8988T (cell line): ENCODE measurements at regions not wholly inside any gene's neighbourhood (a gene's known extent, or its start where the extent isn't known, plus 50 kb on each side); places are given as distances from the start of the nearest gene placed in this dataset.
"Not testable (repeated sequence)": the region's sequence is repeated elsewhere in the genome, so short reads cannot be mapped to it uniquely, and the experiment has no call there.

Experiments
- DNase-seq: peaks from one replicate; pipeline ENCODE4 v3.0.0; 2011

DNA sequence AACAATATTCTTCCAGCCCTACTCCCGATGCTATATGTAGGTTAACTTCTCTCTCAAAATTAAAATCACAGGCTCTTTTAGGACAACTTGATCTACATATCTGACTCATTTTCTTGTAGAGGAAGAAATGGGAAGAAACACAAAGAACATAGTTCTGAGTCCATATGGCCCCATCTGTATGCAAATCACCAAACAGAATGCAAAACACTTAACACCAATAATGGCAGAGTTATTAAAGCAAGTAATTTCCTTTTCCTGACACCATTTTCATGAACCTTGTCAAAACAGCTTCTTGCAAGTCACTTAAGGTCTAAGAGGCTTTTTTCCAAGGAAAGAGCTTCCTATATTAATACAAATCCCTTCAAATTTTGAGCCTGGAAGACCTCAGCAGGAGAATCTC lies 300.4 kb upstream of the CLEC14A start:
- DNase-seq = no peak

DNA sequence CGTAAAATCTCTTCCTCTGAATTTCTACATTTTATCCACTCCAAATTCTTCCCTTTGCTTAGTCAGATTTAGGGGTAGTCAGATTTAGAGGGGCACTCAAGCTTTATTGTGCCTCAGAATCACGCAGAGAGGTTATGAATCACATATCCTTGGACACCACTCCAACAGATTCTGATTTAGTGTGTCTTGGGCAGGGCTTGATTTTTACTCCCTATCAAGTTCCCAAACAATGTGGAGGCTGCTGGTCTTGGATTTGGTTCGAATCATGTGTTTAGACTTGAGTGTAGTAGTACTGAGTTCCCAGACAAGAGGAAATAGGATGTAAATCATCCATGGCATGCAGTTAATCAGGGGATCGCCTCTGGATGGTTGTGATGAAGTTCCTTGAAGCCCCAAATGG lies 298.1 kb upstream of the CLEC14A start:
- DNase-seq = no peak

DNA sequence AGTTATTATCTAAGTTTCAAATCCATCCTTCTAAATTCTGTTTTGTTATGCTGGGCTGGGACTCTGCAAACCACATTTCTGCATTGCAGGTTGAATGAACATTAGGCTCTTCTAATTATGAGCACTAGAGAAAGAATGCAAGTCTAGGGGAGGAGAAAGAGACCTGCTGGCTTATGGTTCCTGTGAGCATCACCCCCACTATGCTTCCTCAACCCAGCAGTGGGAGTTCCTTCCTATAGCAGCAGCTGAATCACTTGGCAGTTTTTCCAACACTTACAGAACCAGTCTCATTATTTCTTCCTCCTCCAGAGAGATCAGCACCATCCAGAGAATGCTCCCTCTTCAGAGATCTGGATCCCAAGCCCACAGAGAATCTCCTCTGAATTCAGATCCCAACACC lies 297.7 kb upstream of the CLEC14A start:
- DNase-seq = no peak

DNA sequence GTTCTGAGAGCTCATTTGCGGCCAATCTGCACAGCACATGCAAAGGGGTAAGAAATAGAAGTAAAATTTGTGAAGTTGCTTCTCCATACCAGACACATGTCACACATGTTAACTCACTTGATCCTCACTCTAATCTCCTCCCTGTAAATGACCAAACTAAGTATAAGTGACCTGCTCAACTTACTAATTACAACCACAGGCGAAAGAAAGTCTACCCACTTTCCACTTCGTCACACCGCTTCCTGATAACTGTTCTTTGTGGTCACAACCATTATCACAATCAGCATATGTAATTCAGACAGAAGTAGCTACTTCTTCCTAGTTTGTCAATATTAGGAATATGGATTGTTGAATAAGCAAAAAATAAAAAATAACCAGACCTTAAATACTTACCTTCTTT lies 293.7 kb upstream of the CLEC14A start:
- DNase-seq = no peak

DNA sequence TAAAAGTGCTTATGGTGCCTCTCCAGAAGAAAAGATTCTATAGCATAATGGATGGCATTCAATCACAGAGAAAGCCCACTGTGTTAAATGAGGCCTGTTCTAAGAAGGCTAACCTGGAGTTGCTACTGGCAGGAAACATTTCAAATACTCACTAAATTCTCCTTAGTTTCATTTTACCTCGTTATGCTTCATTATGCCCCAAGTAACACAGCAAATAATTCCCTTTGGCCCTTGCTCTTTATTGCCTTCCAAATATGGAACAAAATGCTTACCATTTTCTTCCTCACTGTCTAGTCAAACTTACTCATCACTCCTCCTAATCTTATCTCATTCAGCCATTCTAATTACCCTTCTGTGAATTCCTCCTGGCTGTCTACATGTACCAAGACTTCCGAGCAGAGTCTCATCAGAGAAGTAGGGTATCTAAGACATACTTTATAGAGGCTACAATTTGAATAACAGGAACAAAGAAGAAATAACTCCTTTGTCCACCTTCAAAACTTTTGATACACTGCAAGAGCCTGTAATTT lies 292.1 kb upstream of the CLEC14A start:
- DNase-seq = no peak

DNA sequence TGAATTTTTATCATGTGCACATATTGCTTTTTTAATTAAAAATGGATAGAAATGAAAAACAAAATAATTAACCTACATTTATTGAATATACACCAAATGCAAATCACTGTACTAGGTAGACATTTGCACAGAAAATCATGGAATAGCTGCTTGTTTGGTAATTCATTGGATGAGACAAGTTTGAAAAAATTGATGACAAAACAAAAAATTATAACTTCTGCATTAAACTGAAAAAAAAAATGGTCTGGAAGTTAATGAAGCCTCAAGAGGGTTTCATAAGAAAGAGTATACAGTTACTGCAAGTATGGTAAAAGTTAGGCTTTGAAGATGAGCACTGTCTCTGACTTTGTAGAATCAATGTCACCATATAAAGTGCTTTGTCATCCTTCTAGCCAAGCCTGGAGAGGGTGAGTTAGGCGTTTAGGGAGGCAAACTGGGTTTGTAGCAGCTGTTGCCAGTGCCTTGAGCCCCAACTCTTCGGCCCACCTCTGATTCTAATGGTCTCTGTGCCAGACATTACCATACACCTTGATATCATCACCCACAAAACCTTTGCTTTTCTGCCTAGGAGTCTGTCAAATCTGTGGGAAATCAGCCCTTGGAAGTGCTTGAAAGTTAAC lies 291.1 kb upstream of the CLEC14A start:
- DNase-seq = no peak

DNA sequence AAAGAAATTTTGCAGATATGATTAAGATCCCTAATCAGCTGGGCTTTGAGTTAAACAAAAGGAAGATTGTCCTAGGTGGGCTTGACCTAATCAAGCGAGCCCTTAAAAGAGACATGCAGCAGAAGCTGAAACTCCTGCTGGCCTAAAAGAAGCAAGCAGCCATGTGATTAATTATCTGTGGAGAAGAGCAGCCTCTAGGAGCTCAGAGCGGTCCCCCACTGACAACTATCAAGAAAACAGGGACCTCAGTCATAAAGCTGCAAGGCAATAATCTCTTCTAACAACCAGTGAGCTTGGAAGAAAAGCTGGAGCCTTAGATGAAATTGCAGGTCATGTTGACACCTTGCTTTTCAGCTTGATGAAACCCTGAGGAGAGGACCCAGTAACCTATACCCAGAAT lies 288.9 kb upstream of the CLEC14A start:
- DNase-seq = no peak

DNA sequence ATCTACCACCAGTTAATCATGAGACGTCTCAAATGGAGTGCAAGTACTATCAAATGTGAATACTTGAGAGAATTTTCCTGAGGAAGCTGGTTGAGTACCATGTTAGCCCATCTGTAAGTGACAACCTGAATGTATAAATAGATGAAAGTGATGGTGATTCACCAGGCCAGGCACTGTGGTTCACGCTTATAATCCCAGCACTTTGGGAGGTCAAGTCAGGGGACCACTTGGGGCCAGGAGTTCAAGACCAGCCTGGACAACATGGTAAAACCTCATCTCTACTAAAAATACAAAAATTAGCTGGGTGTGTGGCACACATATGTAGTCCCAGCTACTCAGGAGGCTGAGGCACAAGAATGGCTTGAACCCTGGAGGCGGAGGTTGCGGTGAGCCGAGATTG lies 288.0 kb upstream of the CLEC14A start:
- DNase-seq = not testable (repeated sequence)

DNA sequence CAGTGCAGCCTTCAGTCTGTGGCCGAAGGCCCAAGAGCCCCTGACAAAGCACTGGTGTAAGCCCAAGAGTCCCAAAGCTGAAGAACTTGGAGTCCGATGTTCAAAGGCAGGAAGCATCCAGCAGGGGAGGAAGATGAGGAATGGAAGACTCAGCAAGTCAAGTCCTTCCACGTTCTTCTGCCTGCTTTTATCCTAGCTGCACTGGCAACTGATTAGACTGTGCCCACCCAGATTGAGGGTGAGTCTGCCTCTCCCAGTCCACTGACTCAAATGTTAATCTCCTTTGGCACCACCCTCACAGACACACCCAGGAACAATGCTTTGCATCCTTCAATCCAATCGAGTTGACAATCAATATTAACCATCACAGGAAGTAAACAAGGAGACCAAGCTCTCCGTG lies 282.2 kb upstream of the CLEC14A start:
- DNase-seq = not testable (repeated sequence)

DNA sequence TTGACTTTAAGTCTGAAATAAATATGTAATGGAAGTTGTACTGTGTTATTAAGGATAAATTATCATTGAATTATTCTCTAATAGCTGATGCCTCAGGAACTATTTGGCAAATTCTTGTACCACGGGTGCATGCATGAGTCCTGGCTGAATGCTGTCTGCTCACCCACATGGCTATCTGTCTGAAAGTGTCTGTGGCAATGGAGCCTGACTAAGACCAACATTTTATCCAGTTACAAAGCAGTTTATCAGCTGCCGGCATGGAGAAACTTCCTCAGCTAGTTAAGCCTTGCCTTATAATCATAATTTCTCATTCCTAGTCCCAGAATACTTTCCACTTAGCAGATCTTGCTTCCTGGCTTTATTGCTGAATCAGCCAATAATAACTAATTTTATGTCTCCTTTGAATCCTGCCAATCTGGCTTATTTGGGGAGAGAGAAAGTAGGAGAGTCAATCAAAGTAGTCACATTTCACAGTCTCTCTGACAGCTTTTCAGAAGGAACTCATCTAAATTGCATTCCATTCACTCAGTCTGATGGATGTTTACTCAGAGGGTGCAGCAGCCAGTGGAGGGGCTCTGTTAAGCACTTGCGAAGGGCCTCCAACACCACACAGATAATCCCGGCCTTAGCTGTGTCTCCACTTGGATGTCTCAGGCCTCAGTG lies 280.6 kb upstream of the CLEC14A start:
- DNase-seq = no peak

DNA sequence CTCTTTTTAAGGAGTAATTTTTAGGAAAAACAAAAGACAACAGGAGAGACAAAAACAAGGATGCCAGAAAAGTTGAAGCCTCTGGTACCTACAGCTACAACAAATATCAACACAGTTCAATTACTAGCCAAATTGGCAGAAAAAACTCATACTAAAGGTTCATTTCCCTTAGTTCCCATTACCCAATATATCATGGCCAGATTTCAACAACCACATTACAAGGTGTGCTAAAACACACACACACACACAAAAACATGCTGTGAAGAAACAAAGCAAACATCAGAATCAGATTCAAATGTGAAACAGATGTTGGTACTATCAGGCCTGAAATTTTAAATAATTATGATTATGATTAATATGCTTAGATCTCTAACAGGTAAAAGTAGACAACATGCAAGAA lies 272.7 kb upstream of the CLEC14A start:
- DNase-seq = no peak

DNA sequence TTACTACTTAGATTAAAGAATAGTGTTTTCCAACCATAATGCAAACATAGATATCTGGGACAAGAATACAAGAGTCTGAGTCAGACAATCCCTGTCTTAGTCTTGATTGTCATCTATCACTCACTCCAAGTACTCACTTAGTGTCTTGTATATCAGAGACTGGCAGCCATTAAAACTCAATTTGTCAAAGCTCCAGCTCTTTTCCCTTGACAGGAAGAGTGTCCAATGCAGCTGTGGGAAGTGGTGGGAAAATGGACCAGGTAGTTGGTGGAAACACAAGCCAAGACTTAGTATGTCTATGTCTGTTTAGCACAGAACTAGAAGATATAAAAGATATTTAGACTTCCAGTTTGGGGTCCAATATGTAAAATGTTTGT lies 271.6 kb upstream of the CLEC14A start:
- no peak for DNase-seq

DNA sequence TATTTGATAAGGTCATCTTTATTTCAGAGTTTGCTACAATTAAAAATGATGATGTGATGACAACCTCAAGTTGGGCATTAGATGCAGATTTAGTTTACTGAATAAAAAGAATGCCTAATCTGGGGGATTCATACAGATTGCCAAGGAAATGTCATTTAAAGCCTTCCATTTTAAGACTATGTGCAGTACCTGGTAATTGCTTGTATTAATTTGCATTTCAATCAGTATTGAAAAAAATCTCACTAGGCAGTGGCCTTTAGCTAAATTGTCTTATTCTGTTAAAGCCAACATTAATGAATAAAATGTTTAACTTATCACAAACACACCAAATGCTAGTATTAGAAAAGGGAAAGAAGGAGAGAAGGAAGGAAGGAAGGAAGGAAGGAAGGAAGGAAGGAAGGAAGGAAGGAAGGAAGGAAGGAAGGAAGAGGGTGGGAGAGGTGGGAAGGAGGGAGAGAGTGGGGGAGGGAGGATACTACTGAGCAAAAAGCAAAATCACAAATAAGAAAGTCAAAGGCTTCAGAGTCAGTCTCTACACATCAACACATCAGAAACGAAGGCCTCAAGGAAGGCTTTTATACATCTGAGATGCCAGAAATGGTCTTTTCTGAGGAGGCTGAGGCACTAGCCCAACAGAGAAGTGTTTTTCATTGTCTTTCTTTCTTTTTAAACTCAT lies 271.1 kb upstream of the CLEC14A start:
- no peak for DNase-seq

DNA sequence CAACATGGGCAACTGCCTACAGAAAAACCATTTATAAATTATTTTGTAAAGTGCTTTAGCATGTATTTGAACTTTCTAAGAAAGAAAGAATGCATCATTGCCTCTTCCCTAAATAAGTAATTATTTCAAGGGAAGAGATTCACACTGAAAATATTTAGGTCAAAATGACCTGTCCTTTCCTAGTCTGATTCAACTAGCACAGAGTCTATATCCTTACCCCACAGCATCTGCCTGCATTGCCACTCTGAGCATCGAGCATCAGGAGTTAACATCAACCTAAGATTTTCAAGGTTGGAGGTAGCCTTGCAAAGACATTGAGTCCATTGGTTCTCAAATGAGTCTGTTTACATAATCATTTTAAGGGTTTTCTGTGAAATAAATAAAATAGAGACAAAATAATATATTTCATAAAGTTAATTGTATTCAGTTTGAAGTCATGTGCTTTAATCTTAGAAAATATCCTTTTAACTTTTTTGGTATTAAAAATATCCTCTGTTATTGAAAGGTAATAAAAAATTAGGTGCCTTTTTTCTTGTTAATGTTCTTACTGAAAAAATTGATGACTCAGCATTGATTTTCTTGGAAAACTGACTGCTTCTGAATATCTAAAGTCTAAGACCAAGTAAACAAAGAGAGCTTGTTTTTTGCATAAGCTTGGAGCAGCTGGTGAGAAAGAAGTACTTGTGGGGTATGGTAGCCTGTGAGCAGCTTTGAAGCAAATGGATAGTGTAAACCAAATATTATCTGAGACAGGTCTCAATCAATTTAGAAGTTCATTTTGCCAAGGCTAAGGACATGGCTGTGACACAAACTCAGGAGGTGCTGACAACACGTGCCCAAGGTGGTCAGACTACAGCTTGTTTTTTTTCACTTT lies 269.0 kb upstream of the CLEC14A start:
- no peak for DNase-seq

DNA sequence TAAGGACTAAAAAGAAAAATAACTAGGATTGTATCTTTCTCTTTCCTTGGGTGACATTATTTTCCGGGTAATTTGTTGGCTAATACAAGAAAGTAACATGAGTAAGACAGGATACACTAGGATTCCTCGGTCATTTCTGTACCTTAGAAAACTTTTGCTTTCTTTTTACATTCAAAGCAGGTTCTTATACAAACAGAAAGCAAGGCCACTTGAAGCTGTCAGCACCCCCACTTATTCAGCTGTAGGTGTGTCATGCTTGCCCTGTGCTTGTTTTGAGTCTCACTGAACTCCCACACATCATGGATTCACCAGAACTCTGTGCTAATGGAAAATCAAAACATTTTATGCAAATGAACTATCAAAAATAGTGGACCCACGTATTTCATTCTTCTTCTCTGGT lies 266.8 kb upstream of the CLEC14A start:
- no peak for DNase-seq

DNA sequence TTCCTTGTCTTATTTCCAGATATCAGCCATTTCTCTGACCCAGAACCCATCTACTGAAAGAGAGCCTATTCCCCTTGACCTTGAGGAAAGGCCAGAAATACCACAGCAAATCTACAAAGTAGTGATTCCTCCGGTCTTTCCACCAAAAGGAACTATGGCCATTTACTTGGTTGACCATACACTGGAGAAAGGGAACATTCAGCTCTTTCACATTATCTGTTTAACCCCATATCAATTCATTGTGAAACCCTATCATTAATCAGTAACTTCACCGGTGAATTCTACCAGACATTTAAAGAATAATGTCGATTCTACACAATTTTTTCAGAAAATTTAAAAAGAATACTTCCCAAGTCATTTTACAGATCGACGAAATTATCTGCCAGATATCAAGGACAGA lies 265.7 kb upstream of the CLEC14A start:
- no peak for DNase-seq

DNA sequence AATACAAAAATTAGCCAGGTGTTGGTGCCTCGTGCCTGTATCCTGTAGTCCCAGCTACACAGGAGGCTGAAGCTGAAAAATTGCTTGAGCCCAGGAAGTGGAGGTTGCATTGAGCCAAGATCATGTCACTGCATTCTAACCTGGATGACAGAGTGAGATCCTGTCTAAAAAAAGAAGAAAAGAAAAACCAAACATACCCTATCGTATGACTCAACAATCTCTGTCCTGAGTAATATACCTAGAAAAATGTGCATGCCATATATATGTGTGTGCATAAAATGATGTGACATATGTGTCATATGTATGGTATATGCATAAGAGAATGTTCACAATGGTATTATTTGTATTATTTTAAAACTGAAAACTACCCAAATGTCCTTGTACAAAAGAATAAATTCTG lies 261.5 kb upstream of the CLEC14A start:
- no peak for DNase-seq

DNA sequence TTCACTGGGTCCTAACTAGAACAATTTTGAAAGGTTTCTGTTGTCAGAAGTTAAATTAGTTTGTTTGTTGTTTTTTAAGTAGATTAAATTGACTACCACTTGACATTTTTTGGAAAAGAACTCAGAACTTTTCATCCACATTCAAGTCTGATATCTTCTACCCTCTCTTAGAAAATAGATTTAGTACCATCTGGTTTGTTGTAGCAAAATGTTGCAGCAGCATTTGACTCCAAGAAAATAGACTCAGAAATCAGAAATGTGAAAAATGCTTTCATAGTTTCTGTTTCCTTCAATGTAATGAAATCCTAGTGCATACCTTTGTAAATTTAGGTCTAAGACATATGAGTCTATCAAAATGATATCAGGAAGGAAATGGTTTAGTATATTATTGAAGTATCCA lies 256.3 kb upstream of the CLEC14A start:
- DNase-seq = no peak

DNA sequence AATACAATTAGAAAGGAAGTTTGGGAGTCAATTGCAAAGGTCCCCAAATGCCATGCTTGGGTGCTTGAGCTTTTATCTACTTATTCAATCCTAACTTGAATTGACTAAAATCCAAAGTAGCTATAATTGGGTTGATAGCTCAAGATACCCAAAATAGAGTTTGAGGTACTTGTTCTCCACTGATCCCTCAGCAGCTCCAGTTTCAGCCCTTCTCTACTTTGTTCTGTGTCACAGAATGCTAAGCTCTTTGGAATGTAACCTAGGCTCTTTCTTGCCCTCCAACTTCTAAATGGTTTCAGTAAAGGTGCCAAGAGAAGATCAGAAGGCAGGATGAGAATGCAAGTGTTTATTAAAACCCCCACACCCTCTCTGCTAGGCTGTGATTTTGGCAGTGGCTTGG lies 251.4 kb upstream of the CLEC14A start:
- no peak for DNase-seq

DNA sequence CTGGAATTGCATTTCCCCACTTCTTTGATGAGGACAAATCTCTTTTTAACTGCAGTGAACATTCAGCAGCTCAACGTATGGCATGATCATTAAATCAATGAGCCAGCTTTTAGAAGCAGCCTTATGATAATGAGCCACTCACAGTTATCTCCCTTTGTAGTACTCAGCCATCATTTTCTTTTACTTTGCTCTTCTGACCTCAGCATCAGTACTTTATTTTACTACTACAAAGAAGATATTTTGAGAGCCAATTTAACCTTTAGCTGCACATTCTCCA lies 250.0 kb upstream of the CLEC14A start:
- DNase-seq = no peak

DNA sequence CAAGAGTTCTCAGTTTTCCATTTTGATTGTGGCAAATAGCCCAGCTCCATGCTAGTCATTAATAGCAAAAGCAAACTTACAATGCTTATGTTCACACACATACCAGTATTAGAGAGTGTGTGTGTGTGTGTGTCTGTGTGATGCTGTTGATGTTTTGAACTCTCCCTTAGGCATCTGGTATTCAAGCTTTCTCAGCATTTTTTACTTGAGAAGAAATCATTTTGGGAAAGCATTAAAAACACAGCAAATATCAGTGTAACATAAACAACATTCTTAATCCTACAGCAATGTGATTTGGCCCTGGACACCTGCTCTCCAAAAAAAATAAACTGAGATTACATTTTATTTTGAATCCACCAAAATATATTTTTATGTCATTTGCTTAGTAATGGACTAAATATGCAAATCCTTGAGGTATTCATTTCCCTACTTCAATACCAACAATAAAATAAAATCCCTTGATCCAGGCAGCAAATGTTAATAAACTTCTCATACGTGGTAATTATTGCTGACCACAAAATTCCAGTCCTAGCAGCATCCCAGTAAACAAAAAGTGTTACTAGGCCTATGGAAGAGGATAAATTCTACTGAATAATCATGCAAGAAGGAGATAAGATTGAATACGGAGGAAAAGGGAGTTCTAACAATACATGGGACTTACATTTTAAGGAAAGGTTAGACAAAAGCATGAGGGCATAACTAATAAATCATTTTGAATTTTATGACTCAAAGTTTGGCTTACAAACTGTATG lies 249.5 kb upstream of the CLEC14A start:
- DNase-seq = no peak

DNA sequence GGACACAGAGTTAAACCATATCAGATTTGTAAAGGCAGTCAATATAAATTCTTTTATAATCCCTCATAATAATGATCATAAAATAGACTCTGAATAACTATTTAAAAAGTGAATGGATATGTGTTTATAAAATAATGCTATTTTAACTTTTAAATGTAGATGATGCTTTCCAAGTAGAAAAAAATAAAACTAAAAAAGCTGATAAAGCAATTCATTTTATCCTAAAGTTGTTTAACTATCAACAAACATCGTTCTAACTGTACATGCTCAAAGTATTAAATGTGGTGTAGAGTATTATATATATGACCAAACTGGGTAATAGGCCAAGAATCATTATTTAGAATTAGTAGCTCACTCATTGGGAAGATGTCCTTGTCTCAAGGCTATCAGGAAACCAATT lies 248.3 kb upstream of the CLEC14A start:
- DNase-seq = no peak

DNA sequence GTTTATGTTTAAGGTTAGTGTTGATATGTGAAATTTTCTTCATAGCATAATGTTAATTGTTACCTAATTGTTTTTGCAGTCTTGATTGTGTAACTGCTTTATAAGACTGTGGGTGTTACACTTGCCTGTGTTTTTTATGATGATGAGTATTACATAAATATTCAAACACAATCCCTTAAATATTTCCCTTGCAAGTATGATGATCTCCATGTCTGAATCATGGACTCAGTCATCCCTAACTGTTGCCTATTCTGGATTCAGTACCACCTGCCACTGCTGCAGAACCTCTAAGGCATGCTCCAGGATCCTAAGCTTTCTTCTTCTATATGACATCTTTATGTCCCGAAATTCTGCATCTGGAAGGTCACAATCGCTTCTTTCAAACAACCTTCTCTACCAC lies 246.3 kb upstream of the CLEC14A start:
- DNase-seq = no peak
